ENCODE measurements at regions not wholly inside any gene's neighbourhood (a gene's known extent, or its start where the extent isn't known, plus 50 kb on each side); places are given as distances from the start of the nearest gene placed in this dataset.

DNA sequence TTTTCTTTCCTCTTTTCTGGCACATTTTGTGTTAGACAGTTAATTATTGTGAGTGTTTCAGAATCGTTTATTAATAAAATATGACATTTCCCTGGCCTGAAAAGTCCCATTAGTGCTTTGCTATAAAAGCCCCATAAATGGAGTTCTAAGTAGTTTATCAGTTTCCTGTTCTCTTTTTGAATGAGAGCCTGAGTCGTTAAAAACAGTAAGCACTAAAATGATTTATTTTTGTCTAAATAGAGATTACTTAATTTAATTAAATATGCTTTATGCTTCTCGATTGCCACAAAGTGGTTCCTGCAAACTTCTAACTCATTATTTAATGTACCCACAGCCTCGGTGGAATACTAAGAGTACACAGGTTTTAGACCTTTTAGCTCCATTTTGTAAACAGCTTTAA, 577.9 kb downstream of the C6orf118 start:
- no peaks in the 10 kb centered on the region for H3K27me3 ChIP-seq
- no peak overlapping the region for H3K27ac ChIP-seq
- TF ChIP-seq, protein P1, sequence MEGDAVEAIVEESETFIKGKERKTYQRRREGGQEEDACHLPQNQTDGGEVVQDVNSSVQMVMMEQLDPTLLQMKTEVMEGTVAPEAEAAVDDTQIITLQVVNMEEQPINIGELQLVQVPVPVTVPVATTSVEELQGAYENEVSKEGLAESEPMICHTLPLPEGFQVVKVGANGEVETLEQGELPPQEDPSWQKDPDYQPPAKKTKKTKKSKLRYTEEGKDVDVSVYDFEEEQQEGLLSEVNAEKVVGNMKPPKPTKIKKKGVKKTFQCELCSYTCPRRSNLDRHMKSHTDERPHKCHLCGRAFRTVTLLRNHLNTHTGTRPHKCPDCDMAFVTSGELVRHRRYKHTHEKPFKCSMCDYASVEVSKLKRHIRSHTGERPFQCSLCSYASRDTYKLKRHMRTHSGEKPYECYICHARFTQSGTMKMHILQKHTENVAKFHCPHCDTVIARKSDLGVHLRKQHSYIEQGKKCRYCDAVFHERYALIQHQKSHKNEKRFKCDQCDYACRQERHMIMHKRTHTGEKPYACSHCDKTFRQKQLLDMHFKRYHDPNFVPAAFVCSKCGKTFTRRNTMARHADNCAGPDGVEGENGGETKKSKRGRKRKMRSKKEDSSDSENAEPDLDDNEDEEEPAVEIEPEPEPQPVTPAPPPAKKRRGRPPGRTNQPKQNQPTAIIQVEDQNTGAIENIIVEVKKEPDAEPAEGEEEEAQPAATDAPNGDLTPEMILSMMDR (IDR thresholded peaks at IDR 0.05) = no peak
- H3K4me3 ChIP-seq = no peak overlapping the region
- intact Hi-C loops (cut with DNase I) = no loop called here
- ATAC-seq = no peak
- H3K36me3 ChIP-seq = no peaks in the 10 kb centered on the region
- H3K4me1 ChIP-seq = no peaks in the 10 kb centered on the region
- DNase-seq = no peak
- peaks cover 0 to 13% of the 10 kb centered on the region in 2 donors for H3K9me3 ChIP-seq

GRCh38 chr6:164721460-164721859, 587.9 kb downstream of the C6orf118 start:
- DNase-seq (no peak), ATAC-seq (no peak)
- Histone ChIP-seq H3K36me3 (no peaks in the 10 kb centered on the region), H3K27me3 (no peaks in the 10 kb centered on the region), H3K9me3 (peaks cover 0 to 26% of the 10 kb centered on the region in 2 donors), H3K27ac (no peak overlapping the region), H3K4me3 (no peak overlapping the region), H3K4me1 (no peaks in the 10 kb centered on the region)
- intact Hi-C loops (cut with DNase I) = no loop called here
- TF ChIP-seq, protein P1 (IDR thresholded peaks at IDR 0.05) = no peak

GRCh38 chr6:164700497-164700896, 608.9 kb downstream of the C6orf118 start:
- no peak for ATAC-seq

DNA sequence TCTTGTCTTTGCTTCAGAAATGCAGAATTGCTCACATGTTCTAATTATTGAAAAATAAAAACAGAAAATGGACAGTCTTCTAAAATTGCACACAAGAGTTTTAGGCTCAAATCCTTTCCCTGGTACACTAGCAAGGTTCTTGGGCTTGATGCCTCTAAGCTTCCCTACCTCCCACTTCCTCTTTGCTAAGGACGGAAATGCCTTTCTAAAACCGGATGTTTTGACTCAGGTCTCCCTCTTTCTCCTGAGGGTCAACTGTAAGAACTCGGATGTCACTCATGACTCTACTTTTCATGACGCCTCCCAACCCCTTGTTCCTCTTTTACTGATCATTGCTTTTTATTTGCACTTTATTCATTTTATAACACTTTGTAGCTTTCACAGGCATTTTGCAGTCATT, 613.5 kb downstream of the C6orf118 start:
- DNase-seq (no peak), ATAC-seq (no peak)
- TF ChIP-seq, protein P1 (IDR thresholded peaks at IDR 0.05) = no peak
- Histone ChIP-seq H3K4me1 (no peaks in the 10 kb centered on the region), H3K4me3 (no peak overlapping the region), H3K27ac (no peak overlapping the region), H3K9me3 (peaks cover 0 to 4% of the 10 kb centered on the region in 2 donors), H3K27me3 (no peaks in the 10 kb centered on the region), H3K36me3 (no peaks in the 10 kb centered on the region)
- intact Hi-C loops (cut with DNase I) = no loop called here

More at GRCh38 chr6:164700497-164700896, 608.9 kb downstream of the C6orf118 start:
- TF ChIP-seq, protein P1 (IDR thresholded peaks at IDR 0.05) = no peak
- Histone ChIP-seq H3K9me3 (peaks cover 0 to 4% of the 10 kb centered on the region in 2 donors), H3K27me3 (no peaks in the 10 kb centered on the region), H3K27ac (no peak overlapping the region), H3K36me3 (no peaks in the 10 kb centered on the region), H3K4me1 (no peaks in the 10 kb centered on the region), H3K4me3 (no peak overlapping the region)
- intact Hi-C loops (cut with DNase I) = no loop called here
- DNase-seq = no peak

- H3K4me3 ChIP-seq = no peak overlapping the region
- H3K27me3 ChIP-seq = no peaks in the 10 kb centered on the region
- ATAC-seq = no peak
- TF ChIP-seq, protein P1 (IDR thresholded peaks at IDR 0.05) = no peak
- no peak overlapping the region for H3K27ac ChIP-seq
- peaks cover 0 to 4% of the 10 kb centered on the region in 2 donors for H3K9me3 ChIP-seq
- H3K36me3 ChIP-seq = no peaks in the 10 kb centered on the region
- H3K4me1 ChIP-seq = no peaks in the 10 kb centered on the region
- DNase-seq = no peak
- intact Hi-C loops (cut with DNase I) = no loop called here
Measured at GRCh38 chr6:164694386-164694785, 615.0 kb downstream of the C6orf118 start.
